ENCODE measurements at regions not wholly inside any gene's neighbourhood (a gene's known extent, or its start where the extent isn't known, plus 50 kb on each side); places are given as distances from the start of the nearest gene placed in this dataset.

GRCh38 chr12:77402716-77403115 lies 337.3 kb upstream of the E2F7 start:
- TF ChIP-seq POLR2AphosphoS5 (IDR thresholded peaks at IDR 0.05; ENCODE audit: low read depth, low read length), result no peak
- no peak for TF ChIP-seq POLR2A (IDR thresholded peaks at IDR 0.05; ENCODE audit: low read depth, low read length)
- TF ChIP-seq TAF1 (IDR thresholded peaks at IDR 0.05; ENCODE audit: borderline replicate concordance, low read depth, low read length), result no peak

Data from GM12892 (cell line).